BLaER1 (cell line): ENCODE measurements at regions not wholly inside any gene's neighbourhood (a gene's known extent, or its start where the extent isn't known, plus 50 kb on each side); places are given as distances from the start of the nearest gene placed in this dataset.
A peak's percentile ranks its signal among the peaks of the same experiment; 100 is the strongest.

Experiments
- H3K27ac ChIP-seq: shearing (Covaris generic); formaldehyde crosslinking; 2 replicates; pipeline ENCODE4 v1.8.1; 2022
- H3K27me3 ChIP-seq: shearing (Covaris generic); formaldehyde crosslinking; 2 replicates; pipeline ENCODE4 v1.8.1; 2022
- H3K36me3 ChIP-seq: shearing (Covaris generic); formaldehyde crosslinking; 2 replicates; pipeline ENCODE4 v1.8.1; 2022
- H3K4me1 ChIP-seq: shearing (Covaris generic); formaldehyde crosslinking; 2 replicates; pipeline ENCODE4 v1.8.1; 2022
- H3K4me2 ChIP-seq: shearing (Covaris generic); formaldehyde crosslinking; 2 replicates; pipeline ENCODE4 v1.8.1; 2022
- H3K4me3 ChIP-seq: shearing (Covaris generic); formaldehyde crosslinking; 2 replicates; pipeline ENCODE4 v1.8.1; 2022
- H3K9ac ChIP-seq: shearing (Covaris generic); formaldehyde crosslinking; 2 replicates; pipeline ENCODE4 v1.8.1; 2022
- H3K9me3 ChIP-seq: shearing (Covaris generic); formaldehyde crosslinking; 2 replicates; pipeline ENCODE4 v1.8.1; 2022
- H4K20me1 ChIP-seq: shearing (Covaris generic); formaldehyde crosslinking; 2 replicates; pipeline ENCODE4 v1.8.1; 2022
- Cebpa-rat ChIP-seq: shearing (Covaris generic); IDR thresholded peaks from 2 replicates; pipeline ENCODE4 v1.8.1; 2022

- H4K20me1 ChIP-seq, result no peaks in the 10 kb centered on the region
- H3K9me3 ChIP-seq, result no peaks in the 10 kb centered on the region
- H3K9ac ChIP-seq, result no peak overlapping the region
- H3K4me1 ChIP-seq, result no peaks in the 10 kb centered on the region
- H3K36me3 ChIP-seq, result no peaks in the 10 kb centered on the region
- H3K4me3 ChIP-seq, result no peak overlapping the region
- no peaks in the 10 kb centered on the region for H3K27me3 ChIP-seq
- no peak for TF ChIP-seq Cebpa-rat
- no peak overlapping the region for H3K4me2 ChIP-seq
- no peak overlapping the region for H3K27ac ChIP-seq
These were observed 326.2 kb upstream of the SLIT2 start for GRCh38 chr4:19925516-19925915.

- Histone ChIP-seq H3K4me2 (no peak overlapping the region), H3K4me3 (no peak overlapping the region), H3K36me3 (no peaks in the 10 kb centered on the region), H3K27me3 (no peaks in the 10 kb centered on the region), H3K27ac (no peak overlapping the region), H3K9me3 (no peaks in the 10 kb centered on the region), H4K20me1 (no peaks in the 10 kb centered on the region), H3K4me1 (no peaks in the 10 kb centered on the region), H3K9ac (no peak overlapping the region)
- TF ChIP-seq Cebpa-rat, result no peak
These were observed 326.9 kb upstream of the SLIT2 start for GRCh38 chr4:19924761-19925160.

GRCh38 chr4:19915276-19915675 lies 336.4 kb upstream of the SLIT2 start:
- H3K4me3 ChIP-seq, result no peak overlapping the region
- no peak overlapping the region for H3K9ac ChIP-seq
- no peak overlapping the region for H3K27ac ChIP-seq
- no peaks in the 10 kb centered on the region for H3K27me3 ChIP-seq
- H3K36me3 ChIP-seq, result no peaks in the 10 kb centered on the region
- no peaks in the 10 kb centered on the region for H3K4me1 ChIP-seq
- H3K4me2 ChIP-seq, result no peak overlapping the region
- H4K20me1 ChIP-seq, result no peaks in the 10 kb centered on the region
- H3K9me3 ChIP-seq, result 0 out of 2 replicates have a peak, but pooled peaks cover 3% of the 10 kb centered on the region
- TF ChIP-seq Cebpa-rat, result no peak

GRCh38 chr4:19913650-19914049 lies 338.1 kb upstream of the SLIT2 start:
- Histone ChIP-seq H3K9me3 (0 out of 2 replicates have a peak, but pooled peaks cover 3% of the 10 kb centered on the region), H3K27me3 (no peaks in the 10 kb centered on the region)
- TF ChIP-seq Cebpa-rat, result no peak

GRCh38 chr4:19910861-19911525 lies 340.7 kb upstream of the SLIT2 start:
- Histone ChIP-seq H3K27ac (no peak overlapping the region), H3K9ac (no peak overlapping the region), H3K4me1 (no peaks in the 10 kb centered on the region), H3K36me3 (no peaks in the 10 kb centered on the region), H3K9me3 (no peaks in the 10 kb centered on the region), H3K4me3 (no peak overlapping the region), H3K27me3 (no peaks in the 10 kb centered on the region), H4K20me1 (no peaks in the 10 kb centered on the region), H3K4me2 (no peak overlapping the region)
- TF ChIP-seq Cebpa-rat, result no peak

More at GRCh38 chr4:19913650-19914049, 338.1 kb upstream of the SLIT2 start:
- Histone ChIP-seq H4K20me1 (no peaks in the 10 kb centered on the region), H3K4me3 (no peak overlapping the region), H3K4me1 (no peaks in the 10 kb centered on the region), H3K9ac (no peak overlapping the region), H3K4me2 (no peak overlapping the region), H3K27ac (no peak overlapping the region), H3K36me3 (no peaks in the 10 kb centered on the region)

GRCh38 chr4:19905024-19905423 lies 346.7 kb upstream of the SLIT2 start:
- H3K36me3 ChIP-seq, result no peaks in the 10 kb centered on the region

GRCh38 chr4:19888587-19888986 lies 363.1 kb upstream of the SLIT2 start:
- H4K20me1 ChIP-seq, result no peaks in the 10 kb centered on the region
- H3K4me3 ChIP-seq, result no peak overlapping the region
- no peak overlapping the region for H3K9ac ChIP-seq
- TF ChIP-seq Cebpa-rat, result no peak
- no peak overlapping the region for H3K27ac ChIP-seq
- no peaks in the 10 kb centered on the region for H3K36me3 ChIP-seq
- no peak overlapping the region for H3K4me2 ChIP-seq
- H3K4me1 ChIP-seq, result no peaks in the 10 kb centered on the region
- peaks cover 14% of the 10 kb centered on the region for H3K9me3 ChIP-seq
- no peaks in the 10 kb centered on the region for H3K27me3 ChIP-seq

More at GRCh38 chr4:19905024-19905423, 346.7 kb upstream of the SLIT2 start:
- H3K4me2 ChIP-seq, result no peak overlapping the region
- no peak for TF ChIP-seq Cebpa-rat
- no peak overlapping the region for H3K27ac ChIP-seq
- H3K9me3 ChIP-seq, result no peaks in the 10 kb centered on the region
- H3K27me3 ChIP-seq, result no peaks in the 10 kb centered on the region
- H3K4me3 ChIP-seq, result no peak overlapping the region
- H4K20me1 ChIP-seq, result no peaks in the 10 kb centered on the region
- no peak overlapping the region for H3K9ac ChIP-seq
- H3K4me1 ChIP-seq, result no peaks in the 10 kb centered on the region

GRCh38 chr4:19883841-19884240 lies 367.9 kb upstream of the SLIT2 start:
- H3K9me3 ChIP-seq, result peaks cover 14% of the 10 kb centered on the region
- no peak for TF ChIP-seq Cebpa-rat
- H3K4me2 ChIP-seq, result no peak overlapping the region
- H3K36me3 ChIP-seq, result no peaks in the 10 kb centered on the region
- no peaks in the 10 kb centered on the region for H4K20me1 ChIP-seq
- no peak overlapping the region for H3K27ac ChIP-seq
- H3K4me3 ChIP-seq, result no peak overlapping the region
- H3K27me3 ChIP-seq, result no peaks in the 10 kb centered on the region
- peaks cover 25% of the 10 kb centered on the region for H3K4me1 ChIP-seq
- no peak overlapping the region for H3K9ac ChIP-seq

- TF ChIP-seq Cebpa-rat, result no peak
- H3K4me2 ChIP-seq, result peak overlapping the region; percentile 53
- H3K27me3 ChIP-seq, result no peaks in the 10 kb centered on the region
- no peaks in the 10 kb centered on the region for H3K9me3 ChIP-seq
- no peak overlapping the region for H3K9ac ChIP-seq
- H3K36me3 ChIP-seq, result no peaks in the 10 kb centered on the region
- H3K4me3 ChIP-seq, result no peak overlapping the region
- no peaks in the 10 kb centered on the region for H4K20me1 ChIP-seq
- peaks cover 25% of the 10 kb centered on the region for H3K4me1 ChIP-seq
- H3K27ac ChIP-seq, result no peak overlapping the region
These were observed 371.5 kb upstream of the SLIT2 start for GRCh38 chr4:19880206-19880605.

GRCh38 chr4:19879330-19879729 lies 372.4 kb upstream of the SLIT2 start:
- peak overlapping the region; percentile 53 for H3K4me2 ChIP-seq
- TF ChIP-seq Cebpa-rat, result no peak

More at GRCh38 chr4:19879330-19879729, 372.4 kb upstream of the SLIT2 start:
- no peaks in the 10 kb centered on the region for H3K27me3 ChIP-seq
- H3K4me3 ChIP-seq, result no peak overlapping the region
- H3K36me3 ChIP-seq, result no peaks in the 10 kb centered on the region
- H3K9me3 ChIP-seq, result no peaks in the 10 kb centered on the region
- H3K4me1 ChIP-seq, result peaks cover 25% of the 10 kb centered on the region
- H3K27ac ChIP-seq, result no peak overlapping the region
- no peak overlapping the region for H3K9ac ChIP-seq
- H4K20me1 ChIP-seq, result no peaks in the 10 kb centered on the region
